IPS-NIHi11 (cell line): ENCODE measurements at regions not wholly inside any gene's neighbourhood (a gene's known extent, or its start where the extent isn't known, plus 50 kb on each side); places are given as distances from the start of the nearest gene placed in this dataset.

Source experiments
- DNase-seq: peaks from one replicate; pipeline ENCODE4 v3.0.0; 2012; ENCODE audit warnings: mixed read lengths, low spot score

GRCh38 chr10:88060762-88061161, 197.3 kb downstream of the PTEN start:
- no peak for DNase-seq

- DNase-seq: no peak
These were observed 199.0 kb downstream of the PTEN start for GRCh38 chr10:88062385-88062784.

GRCh38 chr10:88062798-88063472, 199.5 kb downstream of the PTEN start:
- no peak for DNase-seq

GRCh38 chr10:88063861-88064557, 200.6 kb downstream of the PTEN start:
- no peak for DNase-seq

GRCh38 chr10:88064608-88065382, 201.4 kb downstream of the PTEN start:
- no peak for DNase-seq

- no peak for DNase-seq
These were observed 202.1 kb downstream of the PTEN start for GRCh38 chr10:88065383-88066049.

GRCh38 chr10:88066319-88066718, 202.9 kb downstream of the PTEN start:
- DNase-seq: no peak

- no peak for DNase-seq
These were observed 203.5 kb downstream of the PTEN start for GRCh38 chr10:88066876-88067275.

GRCh38 chr10:88067737-88068136, 204.3 kb downstream of the PTEN start:
- DNase-seq: no peak

- no peak for DNase-seq
These were observed 205.9 kb downstream of the PTEN start for GRCh38 chr10:88069338-88069737.

GRCh38 chr10:88070080-88070880, 206.9 kb downstream of the PTEN start:
- no peak for DNase-seq

- no peak for DNase-seq
These were observed 208.5 kb downstream of the PTEN start for GRCh38 chr10:88071879-88072278.

- no peak for DNase-seq
These were observed 210.3 kb downstream of the PTEN start for GRCh38 chr10:88073682-88074081.

- no peak for DNase-seq
These were observed 211.5 kb downstream of the PTEN start for GRCh38 chr10:88074971-88075370.

GRCh38 chr10:88076027-88076880, 212.8 kb downstream of the PTEN start:
- DNase-seq: no peak

GRCh38 chr10:88077977-88078376, 214.6 kb downstream of the PTEN start:
- no peak for DNase-seq

GRCh38 chr10:88080213-88080612, 216.8 kb downstream of the PTEN start:
- no peak for DNase-seq

- no peak for DNase-seq
These were observed 218.1 kb downstream of the PTEN start for GRCh38 chr10:88081457-88082054.

GRCh38 chr10:88082391-88082790, 219.0 kb downstream of the PTEN start:
- DNase-seq: no peak
